HepG2 (cell line): ENCODE measurements at regions not wholly inside any gene's neighbourhood (a gene's known extent, or its start where the extent isn't known, plus 50 kb on each side); places are given as distances from the start of the nearest gene placed in this dataset.

ENCODE experiments used
- ATAC-seq: fragments of 200-7000 bp; cut with Tn5 transposase; 3 replicates; pipeline ENCODE4 v1.9.1; 2020; ENCODE audit warnings: mild to moderate bottlenecking, moderate library complexity
- BruUV-seq: library from RNA; stranded (reverse); fragments of 400-500 nt; replicated peaks from 2 replicates; lab custom pipeline; 2021; lab: Mats Ljungman, UMichigan
- CTCF ChIA-PET: fragments of 300-600 bp; formaldehyde crosslinking; extraction: SDS; loops from one replicate; lab custom pipeline; 2021; ENCODE audit warnings: low total read pairs, inconsistent platforms, low intra/inter-chr PET ratio; lab: Yijun Ruan, JAX
- POLR2A ChIA-PET: fragments of 350-600 bp; sonication (Branson Sonifier 250); formaldehyde crosslinking; loops from one replicate; lab custom pipeline; 2020; ENCODE audit warnings: antibody characterized with exemption, inconsistent platforms; lab: Yijun Ruan, JAX
- DNase-seq: peaks from one replicate; pipeline ENCODE4 v3.0.0-alpha.2; 2015; ENCODE audit warnings: low spot score
- FAIRE-seq: peaks from 3 replicates; lab custom pipeline; 2011; peaks lifted over from hg19 to GRCh38; lab: Jason Lieb, UNC
- H2AFZ ChIP-seq: one replicate; pipeline ENCODE4 v1.6.1; 2011; ENCODE audit warnings: low read length, inconsistent platforms
- H3K27ac ChIP-seq: fragments of 300-600 bp; 3 replicates; pipeline ENCODE4 v1.8.0; 2011; ENCODE audit warnings: mixed run types, mild to moderate bottlenecking, mixed read lengths, low read length, inconsistent platforms; ENCODE audit not compliant: insufficient read depth; ENCODE audit errors: extremely low read length
- H3K27me3 ChIP-seq, 2 experiments: fragments of 200-600 bp in 1 of 2; 2 replicates in 1 of 2; 3 replicates in 1 of 2; pipeline versions ENCODE4 v1.6.0 to v1.8.0; 2011; ENCODE audit warnings: low read length in 2 of 2, mild to moderate bottlenecking in 2 of 2, moderate library complexity in 2 of 2, inconsistent platforms in 1 of 2; ENCODE audit not compliant: insufficient read depth in 2 of 2, control insufficient read depth in 1 of 2
- H3K36me3 ChIP-seq, 2 experiments: fragments of 200-600 bp in 1 of 2; replicated peaks in 1 of 2; 2 replicates in 1 of 2; 3 replicates in 1 of 2; pipeline versions ENCODE4 v1.5.1 to v1.8.0; 2011; ENCODE audit warnings: low read length in 2 of 2, inconsistent platforms in 1 of 2; ENCODE audit not compliant: insufficient read depth in 2 of 2, control insufficient read depth in 1 of 2
- H3K4me1 ChIP-seq: 2 replicates; pipeline ENCODE4 v1.5.1; 2012; ENCODE audit warnings: low read length, inconsistent platforms; ENCODE audit not compliant: insufficient read depth
- H3K4me2 ChIP-seq: 2 replicates; pipeline ENCODE4 v1.6.0; 2011; ENCODE audit warnings: low read depth, low read length, inconsistent platforms
- H3K4me3 ChIP-seq, 3 experiments: fragments of 200-600 bp in 1 of 3; sonication (generic), shearing (Covaris generic) in 1 of 3; replicated peaks in 1 of 3; 2 replicates each; pipeline ENCODE4 v1.5.1; 2011 to 2016; ENCODE audit warnings: low read length in 3 of 3, inconsistent platforms in 2 of 3, low read depth in 2 of 3, mild to moderate bottlenecking in 2 of 3, control low read depth in 1 of 3, mixed read lengths in 1 of 3; ENCODE audit not compliant: insufficient read depth in 1 of 3
- H3K79me2 ChIP-seq: one replicate; pipeline ENCODE4 v1.6.1; 2011; ENCODE audit warnings: low read length, inconsistent platforms; ENCODE audit not compliant: insufficient read depth
- H3K9ac ChIP-seq: 2 replicates; pipeline ENCODE4 v1.6.0; 2011; ENCODE audit warnings: mild to moderate bottlenecking, low read depth, low read length, inconsistent platforms; ENCODE audit not compliant: insufficient read depth
- H3K9me3 ChIP-seq: 2 replicates; pipeline ENCODE4 v1.5.1; 2012; ENCODE audit warnings: mild to moderate bottlenecking, low read length
- H4K20me1 ChIP-seq: 2 replicates; pipeline ENCODE4 v1.6.0; 2011; ENCODE audit warnings: inconsistent platforms, mild to moderate bottlenecking, low read length, moderate library complexity; ENCODE audit not compliant: insufficient read depth
- ARID2 ChIP-seq: sonication (generic); formaldehyde crosslinking; IDR thresholded peaks from 2 replicates; pipeline ENCODE4 v1.8.1; 2022; ENCODE audit warnings: mild to moderate bottlenecking, missing genetic modification reagents, borderline replicate concordance
- CCAR2 ChIP-seq: fragments of 200-400 bp; formaldehyde crosslinking; optimal IDR thresholded peaks from 2 replicates; pipeline ENCODE3; 2018; ENCODE audit warnings: low read depth, mild to moderate bottlenecking, low read length, moderate library complexity
- DPF2 ChIP-seq: sonication (generic); formaldehyde crosslinking; IDR thresholded peaks from 2 replicates; pipeline ENCODE4 v1.4.0; 2020; ENCODE audit warnings: mild to moderate bottlenecking, low read depth, missing genetic modification reagents, borderline replicate concordance
- GRHL1 ChIP-seq: sonication (generic); formaldehyde crosslinking; conservative IDR thresholded peaks from 2 replicates; pipeline ENCODE4 v1.8.0; 2022; ENCODE audit warnings: missing genetic modification reagents
- MTA1 ChIP-seq: sonication (generic); formaldehyde crosslinking; IDR thresholded peaks from 2 replicates; pipeline ENCODE4 v1.4.0; 2020; ENCODE audit warnings: missing genetic modification reagents, mild to moderate bottlenecking, borderline replicate concordance
- PAF1 ChIP-seq: IDR thresholded peaks from 2 replicates; pipeline ENCODE4 v1.6.1; 2016; ENCODE audit warnings: missing genetic modification reagents, missing compliant biosample characterization
- PATZ1 ChIP-seq: sonication (generic); formaldehyde crosslinking; IDR thresholded peaks from 2 replicates; pipeline ENCODE4 v1.4.0; 2020; ENCODE audit warnings: missing genetic modification reagents
- POLR2A ChIP-seq, 2 experiments: IDR thresholded peaks; 2 replicates each; pipeline ENCODE4 v1.6.1; 2011; ENCODE audit warnings: low read depth in 2 of 2, low read length in 2 of 2, mild to moderate bottlenecking in 1 of 2, moderate library complexity in 1 of 2; ENCODE audit not compliant: insufficient read depth in 1 of 2
- ZNF20 ChIP-seq: sonication (generic); formaldehyde crosslinking; IDR thresholded peaks from 2 replicates; pipeline ENCODE4 v1.4.0; 2020; ENCODE audit warnings: mild to moderate bottlenecking, moderate library complexity, missing genetic modification reagents
- ZNF264 ChIP-seq: sonication (generic); formaldehyde crosslinking; IDR thresholded peaks from 2 replicates; pipeline ENCODE4 v1.4.0; 2020; ENCODE audit warnings: missing genetic modification reagents
- ZNF274 ChIP-seq: sonication (generic); formaldehyde crosslinking; IDR thresholded peaks from 2 replicates; pipeline ENCODE4 v1.5.1; 2020; ENCODE audit warnings: mild to moderate bottlenecking, missing genetic modification reagents
- ZNF660 ChIP-seq: sonication (generic); formaldehyde crosslinking; IDR thresholded peaks from 2 replicates; pipeline ENCODE4 v1.5.1; 2020; ENCODE audit warnings: mild to moderate bottlenecking, low read depth, missing genetic modification reagents, borderline replicate concordance
- WGBS: methylation state at CpG from one replicate; pipeline ENCODE4 v1.1.6; 2017; ENCODE audit warnings: low lambda C conversion rate; 5-methylcytosine and 5-hydroxymethylcytosine counted together
- in situ Hi-C: cut with HindIII; loops from 2 replicates; pipeline ENCODE4 v1.10.0; 2017; ENCODE audit warnings: low pct_unique_long_range_greater_than_20kb; ENCODE audit not compliant: extremely low pct_ligation_motif_present
- intact Hi-C: fragments of 100-400 bp; cut with micrococcal nuclease; formaldehyde crosslinking; loops from one replicate; pipeline ENCODE4 v1.10.0; 2022; ENCODE audit not compliant: unreplicated experiment

DNA sequence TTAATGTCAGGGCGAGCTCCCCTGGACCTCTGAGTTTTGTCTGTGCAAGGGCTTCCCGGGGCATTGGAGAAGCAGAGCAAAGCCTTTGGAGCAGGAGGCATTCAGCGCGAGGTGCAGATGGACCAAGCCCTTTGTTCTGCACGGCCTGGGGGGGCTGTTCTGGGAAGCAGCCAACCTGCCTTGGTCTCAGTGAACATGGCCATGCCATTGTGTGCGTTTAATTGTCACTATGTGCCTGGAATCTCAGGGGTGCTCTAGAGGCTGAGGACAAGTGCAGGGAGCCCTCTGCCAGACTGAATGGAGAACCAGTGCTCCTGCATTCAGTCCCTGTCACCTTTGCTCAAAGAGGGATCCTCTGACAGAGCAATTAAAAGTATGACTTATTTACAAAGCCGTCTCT, 329.4 kb downstream of the IRX1 start:
- Histone ChIP-seq H3K9ac (no peak overlapping the region), H4K20me1 (no peaks in the 10 kb centered on the region), H3K4me1 (no peaks in the 10 kb centered on the region), H3K27ac (no peak overlapping the region), H3K9me3 (peaks cover 97% of the 10 kb centered on the region), H3K36me3 (no peaks in the 10 kb centered on the region), H2AFZ (no peak overlapping the region), H3K4me3 (no peak overlapping the region), H3K4me2 (no peak overlapping the region), H3K79me2 (no peaks in the 10 kb centered on the region), H3K27me3 (no peaks in the 10 kb centered on the region)
- ATAC-seq (no peak), DNase-seq (no peak), FAIRE-seq (no peak)
- in situ Hi-C loops: no loop called here
- CTCF ChIA-PET: no interaction called here
- 8% methylated on average over 2 of the region's 7 CpGs for WGBS
- intact Hi-C loops: no loop called here
- no TSS peak for BruUV-seq
- TF ChIP-seq CCAR2: no peak
- POLR2A ChIA-PET: no interaction called here

GRCh38 chr5:3925935-3926334, 330.3 kb downstream of the IRX1 start:
- Histone ChIP-seq H3K4me1 (no peaks in the 10 kb centered on the region), H3K9me3 (peaks cover 91% of the 10 kb centered on the region), H2AFZ (no peak overlapping the region), H3K9ac (no peak overlapping the region), H3K79me2 (no peaks in the 10 kb centered on the region), H3K36me3 (no peaks in the 10 kb centered on the region), H3K4me2 (no peak overlapping the region), H3K4me3 (no peak overlapping the region), H3K27ac (no peak overlapping the region), H3K27me3 (no peaks in the 10 kb centered on the region), H4K20me1 (no peaks in the 10 kb centered on the region)
- DNase-seq (no peak), FAIRE-seq (no peak), ATAC-seq (no peak)
- BruUV-seq: no TSS peak
- CTCF ChIA-PET: no interaction called here
- WGBS: 18% methylated on average over 8 of the region's 8 CpGs
- POLR2A ChIA-PET: no interaction called here
- intact Hi-C loops: no loop called here
- in situ Hi-C loops: no loop called here
- TF ChIP-seq ZNF660 (CRISPR knock-in tag) (no peak), GRHL1 (CRISPR knock-in tag) (no peak), PATZ1 (no peak), ZNF274 (CRISPR knock-in tag) (no peak), MTA1 (CRISPR knock-in tag) (no peak), PAF1 (CRISPR knock-in tag) (no peak), ARID2 (CRISPR knock-in tag) (no peak), POLR2A (IDR thresholded peaks at IDR 0.05; ENCODE audit: insufficient read depth in 1 of 2, low read depth in 2 of 2, low read length in 2 of 2) (no peak), DPF2 (CRISPR knock-in tag) (no peak), ZNF20 (CRISPR knock-in tag) (no peak), ZNF264 (CRISPR knock-in tag) (no peak)
